ENCODE measurements at regions not wholly inside any gene's neighbourhood (a gene's known extent, or its start where the extent isn't known, plus 50 kb on each side); places are given as distances from the start of the nearest gene placed in this dataset.

DNA sequence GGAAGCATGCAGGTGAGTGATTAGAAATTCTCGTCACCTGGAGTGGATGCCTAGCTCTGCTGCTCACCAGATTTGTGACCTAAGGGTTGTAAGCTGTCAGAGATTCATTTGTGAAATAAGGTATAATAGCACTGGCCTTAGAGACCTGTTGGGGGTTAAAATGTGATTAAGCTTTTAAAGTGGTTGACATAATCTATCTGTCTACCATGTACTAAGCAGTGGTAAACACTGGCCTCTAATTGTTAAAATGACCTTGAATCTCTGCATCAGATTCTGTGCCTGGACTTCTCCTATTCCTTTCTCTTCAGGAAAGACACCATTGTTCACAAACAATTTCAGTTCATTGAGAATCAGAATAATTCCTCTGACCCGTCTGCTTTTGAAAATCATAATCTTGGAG, 536.2 kb downstream of the CBLN4 start:
- H3K36me3 ChIP-seq = no peaks in the 10 kb centered on the region
- TF ChIP-seq, protein P1, sequence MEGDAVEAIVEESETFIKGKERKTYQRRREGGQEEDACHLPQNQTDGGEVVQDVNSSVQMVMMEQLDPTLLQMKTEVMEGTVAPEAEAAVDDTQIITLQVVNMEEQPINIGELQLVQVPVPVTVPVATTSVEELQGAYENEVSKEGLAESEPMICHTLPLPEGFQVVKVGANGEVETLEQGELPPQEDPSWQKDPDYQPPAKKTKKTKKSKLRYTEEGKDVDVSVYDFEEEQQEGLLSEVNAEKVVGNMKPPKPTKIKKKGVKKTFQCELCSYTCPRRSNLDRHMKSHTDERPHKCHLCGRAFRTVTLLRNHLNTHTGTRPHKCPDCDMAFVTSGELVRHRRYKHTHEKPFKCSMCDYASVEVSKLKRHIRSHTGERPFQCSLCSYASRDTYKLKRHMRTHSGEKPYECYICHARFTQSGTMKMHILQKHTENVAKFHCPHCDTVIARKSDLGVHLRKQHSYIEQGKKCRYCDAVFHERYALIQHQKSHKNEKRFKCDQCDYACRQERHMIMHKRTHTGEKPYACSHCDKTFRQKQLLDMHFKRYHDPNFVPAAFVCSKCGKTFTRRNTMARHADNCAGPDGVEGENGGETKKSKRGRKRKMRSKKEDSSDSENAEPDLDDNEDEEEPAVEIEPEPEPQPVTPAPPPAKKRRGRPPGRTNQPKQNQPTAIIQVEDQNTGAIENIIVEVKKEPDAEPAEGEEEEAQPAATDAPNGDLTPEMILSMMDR (IDR thresholded peaks at IDR 0.05) = no peak
- TF ChIP-seq POLR2A (IDR thresholded peaks at IDR 0.05) = no peak
- no peaks in the 10 kb centered on the region for H3K4me1 ChIP-seq
- no peaks in the 10 kb centered on the region for H3K9me3 ChIP-seq
- H3K4me3 ChIP-seq = no peak overlapping the region
- no peak overlapping the region for H3K27ac ChIP-seq
- H3K27me3 ChIP-seq = peaks cover 0 to 6% (median 0%) of the 10 kb centered on the region in 9 donors
- intact Hi-C loops (cut with DNase I) = no loop called here
- no peak for DNase-seq
- no peak for ATAC-seq
- 64 to 69% (median 69%) methylated on average over 2 of the region's 2 CpGs for WGBS, 4 donors

DNA sequence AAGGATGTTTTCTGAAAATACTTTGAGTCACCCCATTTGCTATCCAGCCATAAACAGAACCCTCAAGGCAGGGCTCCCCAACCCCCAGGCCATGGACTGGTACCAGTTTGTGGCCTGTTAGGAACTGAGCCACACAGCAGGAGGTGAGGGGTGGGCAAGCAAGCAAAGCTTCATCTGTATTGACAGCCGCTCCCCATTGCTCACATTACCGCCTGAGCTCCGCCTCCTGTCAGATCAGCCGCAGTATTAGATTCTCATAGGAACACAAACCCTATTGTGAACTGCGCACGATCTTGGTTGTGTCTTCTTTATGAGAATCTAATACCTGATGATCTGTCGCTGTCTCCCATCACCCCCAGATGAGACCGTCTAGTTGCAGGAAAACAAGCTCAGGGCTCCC, 543.8 kb downstream of the CBLN4 start:
- Histone ChIP-seq H3K4me1 (no peaks in the 10 kb centered on the region), H3K4me3 (no peak overlapping the region), H3K27me3 (peaks cover 0 to 3% (median 0%) of the 10 kb centered on the region in 9 donors), H3K27ac (no peak overlapping the region), H3K36me3 (no peaks in the 10 kb centered on the region), H3K9me3 (no peaks in the 10 kb centered on the region)
- DNase-seq = no peak
- no peak for TF ChIP-seq POLR2A (IDR thresholded peaks at IDR 0.05)
- TF ChIP-seq, protein P1 (IDR thresholded peaks at IDR 0.05) = no peak
- intact Hi-C loops (cut with DNase I) = no loop called here
- no peak for ATAC-seq
- 96 to 97% (median 96%) methylated on average over 8 of the region's 8 CpGs for WGBS, 4 donors

DNA sequence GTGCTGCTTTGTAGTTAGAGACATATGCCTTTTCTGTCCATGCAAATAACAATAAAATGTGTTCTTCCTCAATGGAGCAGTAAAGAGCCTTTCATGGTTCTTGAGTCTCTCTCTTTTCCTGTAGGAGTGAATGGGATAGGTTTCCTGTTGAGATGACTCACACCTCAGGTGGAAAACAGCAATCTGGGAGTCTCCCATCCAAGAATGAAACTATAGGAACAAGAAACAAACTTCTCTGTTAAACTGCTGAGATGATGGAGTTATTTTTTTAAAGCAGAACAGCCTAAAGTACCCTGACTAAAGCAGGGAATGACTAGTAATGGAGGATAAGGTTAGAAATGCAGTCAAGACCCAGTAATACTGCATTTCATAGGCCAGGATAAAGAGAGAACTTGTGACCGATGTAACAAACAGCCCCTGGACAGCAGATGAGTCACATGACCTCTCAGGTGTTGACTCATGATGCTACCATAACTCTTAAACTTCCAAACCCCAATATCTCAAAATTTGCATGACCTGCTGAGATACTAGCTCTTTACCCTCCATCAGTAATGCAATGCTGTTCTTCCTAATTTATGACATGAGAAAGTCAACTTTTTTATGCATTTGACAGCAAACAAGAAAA, 548.9 kb downstream of the CBLN4 start:
- no peak for DNase-seq
- Histone ChIP-seq H3K4me1 (no peaks in the 10 kb centered on the region), H3K4me3 (no peak overlapping the region), H3K27ac (no peak overlapping the region), H3K9me3 (no peaks in the 10 kb centered on the region), H3K36me3 (no peaks in the 10 kb centered on the region), H3K27me3 (no peaks in the 10 kb centered on the region)
- 81 to 100% (median 84%) methylated on average over 1 of the region's 1 CpG for WGBS, 4 donors
- intact Hi-C loops (cut with DNase I) = no loop called here
- no peak for ATAC-seq
- no peak for TF ChIP-seq POLR2A (IDR thresholded peaks at IDR 0.05)
- TF ChIP-seq, protein P1 (IDR thresholded peaks at IDR 0.05) = no peak

DNA sequence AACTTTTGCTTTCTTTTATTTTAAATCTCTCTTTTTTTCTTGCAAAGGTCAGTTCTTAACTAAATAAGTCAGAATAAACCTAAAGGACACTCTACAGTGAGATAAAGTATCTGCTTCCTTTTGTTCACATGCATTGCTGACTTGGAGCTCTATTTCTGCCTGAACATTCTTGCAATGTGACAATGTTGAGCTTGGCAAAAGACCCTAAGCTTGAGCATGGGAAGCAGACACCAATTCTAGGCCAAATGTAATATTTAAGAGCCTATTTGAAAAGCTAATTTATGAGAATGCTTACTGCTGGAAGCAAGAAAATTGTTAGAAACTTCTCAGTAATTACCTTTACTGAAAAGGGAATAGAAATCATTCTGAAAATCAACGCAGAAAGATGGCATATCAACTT, 556.2 kb downstream of the CBLN4 start:
- no peak for ATAC-seq
- intact Hi-C loops (cut with DNase I) = loop anchor here in 1 of 10 donors (10.0 kb wide), 1 partner anchor 476 kb away; no protein-coding TSS in a partner anchor
- Histone ChIP-seq H3K27ac (no peak overlapping the region), H3K27me3 (no peaks in the 10 kb centered on the region), H3K36me3 (no peaks in the 10 kb centered on the region), H3K4me1 (peaks cover 0 to 14% (median 0%) of the 10 kb centered on the region in 12 donors), H3K9me3 (no peaks in the 10 kb centered on the region), H3K4me3 (no peak overlapping the region)
- DNase-seq = no peak
- WGBS, 4 donors = 51 to 68% (median 62%) methylated on average over 1 of the region's 1 CpG
- TF ChIP-seq POLR2A (IDR thresholded peaks at IDR 0.05) = no peak
- TF ChIP-seq, protein P1 (IDR thresholded peaks at IDR 0.05) = no peak
